HCT116 (cell line): ENCODE measurements at regions not wholly inside any gene's neighbourhood (a gene's known extent, or its start where the extent isn't known, plus 50 kb on each side); places are given as distances from the start of the nearest gene placed in this dataset.

Experiments
- ATAC-seq: fragments of 200-7000 bp; cut with Tn5 transposase; 2 replicates; pipeline ENCODE4 v1.9.1; 2020; ENCODE audit warnings: mild to moderate bottlenecking, moderate library complexity
- BruUV-seq: library from RNA; stranded (reverse); fragments of 400-500 nt; replicated peaks from 2 replicates; lab custom pipeline; 2021; lab: Mats Ljungman, UMichigan
- CTCF ChIA-PET: fragments of 300-600 bp; sonication (Branson Sonifier 250); formaldehyde crosslinking; loops from one replicate; lab custom pipeline; 2021; ENCODE audit warnings: antibody characterized with exemption; lab: Charles Lee
- POLR2A ChIA-PET: fragments of 300-600, 350-600 bp; sonication (Branson Sonifier 250); formaldehyde crosslinking; loops from one replicate; lab custom pipeline; 2021; ENCODE audit warnings: antibody characterized with exemption; lab: Charles Lee
- RAD21 ChIA-PET, 2 experiments: fragments of 300-600 bp; sonication (Branson Sonifier 250); formaldehyde crosslinking; loops; one replicate each; lab custom pipeline; 2023; ENCODE audit warnings: low total read pairs in 2 of 2; ENCODE audit not compliant: uncharacterized antibody in 2 of 2, unreplicated experiment in 2 of 2, low non-redundant PET in 1 of 2; lab: Charles Lee
- DNase-seq: peaks from one replicate; pipeline ENCODE4 v3.0.0-alpha.2; 2010; ENCODE audit warnings: low read depth, low spot score
- H2AFZ ChIP-seq: fragments of 200-600 bp; shearing (Covaris generic), sonication (generic); 2 replicates; pipeline ENCODE4 v1.6.1; 2017; ENCODE audit warnings: low read depth, mixed run types, mixed read lengths, antibody characterized with exemption, low read length; ENCODE audit not compliant: poor library complexity, severe bottlenecking
- H3K27ac ChIP-seq: 2 replicates; pipeline ENCODE4 v1.5.1; 2012; ENCODE audit warnings: low read depth, low read length
- H3K27me3 ChIP-seq: fragments of 200-600 bp; sonication (generic); 2 replicates; pipeline ENCODE4 v1.6.1; 2016; ENCODE audit warnings: mixed run types, low read length, mixed read lengths; ENCODE audit not compliant: insufficient read depth
- H3K36me3 ChIP-seq, 2 experiments: fragments of 200-500 bp in 1 of 2; fragments of 200-600 bp in 1 of 2; sonication (Bioruptor generic) in 1 of 2; sonication (generic) in 1 of 2; 2 replicates each; pipeline versions ENCODE4 v1.5.1 to v1.6.1; 2014 to 2016; ENCODE audit warnings: low read length in 2 of 2, inconsistent platforms in 1 of 2, mixed read lengths in 1 of 2, mixed run types in 1 of 2; ENCODE audit not compliant: insufficient read depth in 2 of 2, control insufficient read depth in 1 of 2
- H3K4me1 ChIP-seq, 2 experiments: fragments of 200-600 bp in 1 of 2; sonication (generic) in 1 of 2; 2 replicates each; pipeline versions ENCODE4 v1.5.1 to v1.6.1; 2012 to 2017; ENCODE audit warnings: low read length in 2 of 2, inconsistent platforms in 1 of 2, mild to moderate bottlenecking in 1 of 2, mixed read lengths in 1 of 2, mixed run types in 1 of 2, moderate library complexity in 1 of 2; ENCODE audit not compliant: insufficient read depth in 2 of 2, control insufficient read depth in 1 of 2
- H3K4me2 ChIP-seq: fragments of 200-600 bp; sonication (generic); 2 replicates; pipeline ENCODE4 v1.6.1; 2017; ENCODE audit warnings: mixed run types, low read length, mixed read lengths
- H3K4me3 ChIP-seq, 2 experiments: fragments of 200-600 bp in 1 of 2; sonication (generic) in 1 of 2; replicated peaks in 1 of 2; 2 replicates each; pipeline ENCODE4 v1.5.1; 2011 to 2016; ENCODE audit warnings: low read length in 2 of 2, control low read depth in 1 of 2, low read depth in 1 of 2, mild to moderate bottlenecking in 1 of 2, mixed read lengths in 1 of 2, mixed run types in 1 of 2
- H3K79me2 ChIP-seq: fragments of 200-600 bp; sonication (generic); 2 replicates; pipeline ENCODE4 v1.6.1; 2017; ENCODE audit warnings: mild to moderate bottlenecking, mixed run types, low read length, moderate library complexity, mixed read lengths; ENCODE audit not compliant: insufficient read depth
- H3K9ac ChIP-seq: fragments of 200-600 bp; sonication (generic); 2 replicates; pipeline ENCODE4 v1.6.1; 2016; ENCODE audit warnings: low read length, mixed read lengths
- H3K9me2 ChIP-seq: fragments of 200-600 bp; sonication (generic), shearing (Covaris generic); 2 replicates; pipeline ENCODE4 v1.6.1; 2017; ENCODE audit warnings: mixed run types, mild to moderate bottlenecking, moderate library complexity; ENCODE audit not compliant: insufficient read depth
- H3K9me3 ChIP-seq, 2 experiments: fragments of 200-500 bp in 1 of 2; fragments of 200-600 bp in 1 of 2; sonication (Bioruptor generic) in 1 of 2; sonication (generic) in 1 of 2; 2 replicates each; pipeline ENCODE4 v1.6.1; 2014 to 2017; ENCODE audit warnings: low read length in 2 of 2, mixed read lengths in 2 of 2, inconsistent platforms in 1 of 2, low read depth in 1 of 2, mild to moderate bottlenecking in 1 of 2, mixed run types in 1 of 2, moderate library complexity in 1 of 2; ENCODE audit not compliant: control insufficient read depth in 1 of 2, insufficient read depth in 1 of 2
- H4K20me1 ChIP-seq: fragments of 200-600 bp; sonication (generic), shearing (Covaris generic); 2 replicates; pipeline ENCODE4 v1.6.1; 2017; ENCODE audit warnings: mixed run types, mild to moderate bottlenecking, moderate library complexity; ENCODE audit not compliant: insufficient read depth
- CEBPB ChIP-seq: IDR thresholded peaks from 2 replicates; pipeline ENCODE4 v1.6.1; 2012; ENCODE audit warnings: low read depth
- ELF1 ChIP-seq: IDR thresholded peaks from 2 replicates; pipeline ENCODE4 v1.6.1; 2012; ENCODE audit warnings: low read depth, borderline replicate concordance
- EZH2phosphoT487 ChIP-seq: fragments of 200-600 bp; IDR thresholded peaks from 2 replicates; pipeline ENCODE4 v1.6.1; 2018; ENCODE audit warnings: antibody characterized with exemption, borderline replicate concordance
- FOSL1 ChIP-seq: IDR thresholded peaks from 2 replicates; pipeline ENCODE4 v1.6.1; 2012; ENCODE audit warnings: low read depth
- JUND ChIP-seq: IDR thresholded peaks from 2 replicates; pipeline ENCODE4 v1.6.1; 2012
- POLR2A ChIP-seq: IDR thresholded peaks from 2 replicates; pipeline ENCODE4 v1.7.0; 2011; ENCODE audit warnings: borderline replicate concordance; ENCODE audit not compliant: insufficient read depth, insufficient read length; ENCODE audit errors: extremely low read depth
- POLR2AphosphoS5 ChIP-seq: IDR thresholded peaks from 2 replicates; pipeline ENCODE4 v1.6.1; 2011; ENCODE audit warnings: mild to moderate bottlenecking, low read depth, low read length, moderate library complexity
- RAD21 ChIP-seq: IDR thresholded peaks from 2 replicates; pipeline ENCODE4 v1.6.1; 2012; ENCODE audit warnings: low read depth, mild to moderate bottlenecking
- SP1 ChIP-seq: IDR thresholded peaks from 2 replicates; pipeline ENCODE4 v1.6.1; 2012; ENCODE audit warnings: low read depth
- SRF ChIP-seq: IDR thresholded peaks from 2 replicates; pipeline ENCODE4 v1.6.1; 2012; ENCODE audit warnings: low read depth
- TCF7L2 ChIP-seq: IDR thresholded peaks from 2 replicates; pipeline ENCODE4 v1.7.0; 2011; ENCODE audit warnings: borderline replicate concordance, inconsistent platforms; ENCODE audit not compliant: insufficient read depth, insufficient read length; ENCODE audit errors: extremely low read depth
- YY1 ChIP-seq: IDR thresholded peaks from 2 replicates; pipeline ENCODE4 v1.6.1; 2011; ENCODE audit warnings: low read length, low read depth, moderate library complexity, mild to moderate bottlenecking; ENCODE audit not compliant: insufficient replicate concordance; ENCODE audit errors: extremely low read depth
- ZFX ChIP-seq: fragments of 450-650 bp; IDR thresholded peaks from 2 replicates; pipeline ENCODE4 v1.6.1; 2017
- ZNF274 ChIP-seq: fragments of 200-500 bp; sonication (Bioruptor generic); IDR thresholded peaks from 2 replicates; pipeline ENCODE4 v1.6.1; 2014; ENCODE audit warnings: mild to moderate bottlenecking, low read depth, low read length, inconsistent platforms
- intact Hi-C: fragments of 100-400 bp; cut with micrococcal nuclease; formaldehyde crosslinking; loops from 2 replicates; pipeline ENCODE4 v1.10.0; 2022
- TF ChIP-seq, protein P1 (sequence below): IDR thresholded peaks from 2 replicates; pipeline ENCODE4 v1.6.1; 2011; ENCODE audit warnings: mild to moderate bottlenecking, low read length, moderate library complexity; ENCODE audit not compliant: insufficient replicate concordance; ENCODE audit errors: extremely low read depth
- TF ChIP-seq, protein P2 (sequence below): IDR thresholded peaks from 2 replicates; pipeline ENCODE4 v1.6.1; 2012; ENCODE audit warnings: low read depth
- TF ChIP-seq, protein P3 (sequence below), 3 experiments: fragments of 200-600 bp in 1 of 3; sonication (generic) in 1 of 3; IDR thresholded peaks in 2 of 3; conservative IDR thresholded peaks in 1 of 3; 2 replicates each; pipeline ENCODE4 v1.5.1; 2012 to 2017; ENCODE audit warnings: low read depth in 2 of 3, low read length in 2 of 3, antibody characterized with exemption in 1 of 3, borderline replicate concordance in 1 of 3, control low read depth in 1 of 3, mild to moderate bottlenecking in 1 of 3, mixed read lengths in 1 of 3, mixed run types in 1 of 3, moderate library complexity in 1 of 3; ENCODE audit not compliant: insufficient read depth in 1 of 3
- TF ChIP-seq, protein P4 (sequence below): IDR thresholded peaks from 2 replicates; pipeline ENCODE4 v1.6.1; 2012

DNA sequence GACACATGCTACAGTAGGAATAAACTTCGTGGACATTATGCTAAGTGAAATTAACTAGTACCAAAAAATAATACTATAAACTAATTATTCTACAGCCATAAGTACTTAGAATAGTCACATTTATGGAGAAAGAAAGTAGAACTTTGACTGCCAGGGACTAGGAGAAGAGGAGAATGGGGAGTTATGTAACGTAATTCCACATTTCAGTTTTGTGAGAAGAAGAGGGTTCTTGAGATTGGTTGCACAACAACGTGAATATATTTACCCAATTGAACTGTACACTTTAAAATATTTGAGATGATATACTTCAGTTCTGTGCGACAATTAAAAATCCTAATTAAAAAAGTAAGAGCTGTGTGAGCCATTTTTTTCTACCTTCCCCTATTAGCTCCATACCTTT, 1412.9 kb downstream of the PLA2G4A start:
- Histone ChIP-seq H3K4me2 (no peak overlapping the region), H2AFZ (no peak overlapping the region), H3K9me3 (no peaks in the 10 kb centered on the region), H3K27ac (no peak overlapping the region), H3K79me2 (no peaks in the 10 kb centered on the region), H3K4me3 (no peak overlapping the region), H3K9ac (no peak overlapping the region), H4K20me1 (no peaks in the 10 kb centered on the region), H3K9me2 (no peaks in the 10 kb centered on the region), H3K27me3 (no peaks in the 10 kb centered on the region), H3K36me3 (no peaks in the 10 kb centered on the region), H3K4me1 (peaks cover 6 to 17% of the 10 kb centered on the region in 2 experiments; a peak in 3 of 4 replicates)
- ATAC-seq (no peak), DNase-seq (no peak)
- ChIA-PET POLR2A (no interaction called here), RAD21 (no interaction called here), CTCF (interaction anchor here (1.1 kb wide), 1 partner anchor 976 kb away, joined by 3 read pairs; no protein-coding TSS in a partner anchor)
- no peak for TF ChIP-seq ZFX
- no peak for TF ChIP-seq FOSL1
- no peak for TF ChIP-seq TCF7L2
- no peak for TF ChIP-seq ZNF274
- no peak for TF ChIP-seq EZH2phosphoT487
- TF ChIP-seq SRF = no peak
- TF ChIP-seq, protein P1, sequence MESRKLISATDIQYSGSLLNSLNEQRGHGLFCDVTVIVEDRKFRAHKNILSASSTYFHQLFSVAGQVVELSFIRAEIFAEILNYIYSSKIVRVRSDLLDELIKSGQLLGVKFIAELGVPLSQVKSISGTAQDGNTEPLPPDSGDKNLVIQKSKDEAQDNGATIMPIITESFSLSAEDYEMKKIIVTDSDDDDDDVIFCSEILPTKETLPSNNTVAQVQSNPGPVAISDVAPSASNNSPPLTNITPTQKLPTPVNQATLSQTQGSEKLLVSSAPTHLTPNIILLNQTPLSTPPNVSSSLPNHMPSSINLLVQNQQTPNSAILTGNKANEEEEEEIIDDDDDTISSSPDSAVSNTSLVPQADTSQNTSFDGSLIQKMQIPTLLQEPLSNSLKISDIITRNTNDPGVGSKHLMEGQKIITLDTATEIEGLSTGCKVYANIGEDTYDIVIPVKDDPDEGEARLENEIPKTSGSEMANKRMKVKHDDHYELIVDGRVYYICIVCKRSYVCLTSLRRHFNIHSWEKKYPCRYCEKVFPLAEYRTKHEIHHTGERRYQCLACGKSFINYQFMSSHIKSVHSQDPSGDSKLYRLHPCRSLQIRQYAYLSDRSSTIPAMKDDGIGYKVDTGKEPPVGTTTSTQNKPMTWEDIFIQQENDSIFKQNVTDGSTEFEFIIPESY = no peak
- no peak for TF ChIP-seq ELF1
- TF ChIP-seq, protein P2, sequence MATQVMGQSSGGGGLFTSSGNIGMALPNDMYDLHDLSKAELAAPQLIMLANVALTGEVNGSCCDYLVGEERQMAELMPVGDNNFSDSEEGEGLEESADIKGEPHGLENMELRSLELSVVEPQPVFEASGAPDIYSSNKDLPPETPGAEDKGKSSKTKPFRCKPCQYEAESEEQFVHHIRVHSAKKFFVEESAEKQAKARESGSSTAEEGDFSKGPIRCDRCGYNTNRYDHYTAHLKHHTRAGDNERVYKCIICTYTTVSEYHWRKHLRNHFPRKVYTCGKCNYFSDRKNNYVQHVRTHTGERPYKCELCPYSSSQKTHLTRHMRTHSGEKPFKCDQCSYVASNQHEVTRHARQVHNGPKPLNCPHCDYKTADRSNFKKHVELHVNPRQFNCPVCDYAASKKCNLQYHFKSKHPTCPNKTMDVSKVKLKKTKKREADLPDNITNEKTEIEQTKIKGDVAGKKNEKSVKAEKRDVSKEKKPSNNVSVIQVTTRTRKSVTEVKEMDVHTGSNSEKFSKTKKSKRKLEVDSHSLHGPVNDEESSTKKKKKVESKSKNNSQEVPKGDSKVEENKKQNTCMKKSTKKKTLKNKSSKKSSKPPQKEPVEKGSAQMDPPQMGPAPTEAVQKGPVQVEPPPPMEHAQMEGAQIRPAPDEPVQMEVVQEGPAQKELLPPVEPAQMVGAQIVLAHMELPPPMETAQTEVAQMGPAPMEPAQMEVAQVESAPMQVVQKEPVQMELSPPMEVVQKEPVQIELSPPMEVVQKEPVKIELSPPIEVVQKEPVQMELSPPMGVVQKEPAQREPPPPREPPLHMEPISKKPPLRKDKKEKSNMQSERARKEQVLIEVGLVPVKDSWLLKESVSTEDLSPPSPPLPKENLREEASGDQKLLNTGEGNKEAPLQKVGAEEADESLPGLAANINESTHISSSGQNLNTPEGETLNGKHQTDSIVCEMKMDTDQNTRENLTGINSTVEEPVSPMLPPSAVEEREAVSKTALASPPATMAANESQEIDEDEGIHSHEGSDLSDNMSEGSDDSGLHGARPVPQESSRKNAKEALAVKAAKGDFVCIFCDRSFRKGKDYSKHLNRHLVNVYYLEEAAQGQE = no peak
- TF ChIP-seq YY1 = no peak
- no peak for TF ChIP-seq POLR2A
- no peak for TF ChIP-seq POLR2AphosphoS5
- no peak for TF ChIP-seq SP1
- TF ChIP-seq, protein P3, sequence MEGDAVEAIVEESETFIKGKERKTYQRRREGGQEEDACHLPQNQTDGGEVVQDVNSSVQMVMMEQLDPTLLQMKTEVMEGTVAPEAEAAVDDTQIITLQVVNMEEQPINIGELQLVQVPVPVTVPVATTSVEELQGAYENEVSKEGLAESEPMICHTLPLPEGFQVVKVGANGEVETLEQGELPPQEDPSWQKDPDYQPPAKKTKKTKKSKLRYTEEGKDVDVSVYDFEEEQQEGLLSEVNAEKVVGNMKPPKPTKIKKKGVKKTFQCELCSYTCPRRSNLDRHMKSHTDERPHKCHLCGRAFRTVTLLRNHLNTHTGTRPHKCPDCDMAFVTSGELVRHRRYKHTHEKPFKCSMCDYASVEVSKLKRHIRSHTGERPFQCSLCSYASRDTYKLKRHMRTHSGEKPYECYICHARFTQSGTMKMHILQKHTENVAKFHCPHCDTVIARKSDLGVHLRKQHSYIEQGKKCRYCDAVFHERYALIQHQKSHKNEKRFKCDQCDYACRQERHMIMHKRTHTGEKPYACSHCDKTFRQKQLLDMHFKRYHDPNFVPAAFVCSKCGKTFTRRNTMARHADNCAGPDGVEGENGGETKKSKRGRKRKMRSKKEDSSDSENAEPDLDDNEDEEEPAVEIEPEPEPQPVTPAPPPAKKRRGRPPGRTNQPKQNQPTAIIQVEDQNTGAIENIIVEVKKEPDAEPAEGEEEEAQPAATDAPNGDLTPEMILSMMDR (IDR thresholded peaks at IDR 0.05 in 2 of 3, conservative IDR thresholded peaks at IDR 0.05 in 1 of 3; ENCODE audit: borderline replicate concordance in 1 of 3, insufficient read depth in 1 of 3, low read depth in 2 of 3, low read length in 2 of 3) = no peak
- TF ChIP-seq CEBPB = no peak
- TF ChIP-seq, protein P4, sequence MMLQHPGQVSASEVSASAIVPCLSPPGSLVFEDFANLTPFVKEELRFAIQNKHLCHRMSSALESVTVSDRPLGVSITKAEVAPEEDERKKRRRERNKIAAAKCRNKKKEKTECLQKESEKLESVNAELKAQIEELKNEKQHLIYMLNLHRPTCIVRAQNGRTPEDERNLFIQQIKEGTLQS = no peak
- no peak for TF ChIP-seq RAD21
- no peak for TF ChIP-seq JUND
- no TSS peak for BruUV-seq
- intact Hi-C loops = no loop called here
